ENCODE measurements at regions not wholly inside any gene's neighbourhood (a gene's known extent, or its start where the extent isn't known, plus 50 kb on each side); places are given as distances from the start of the nearest gene placed in this dataset.

GRCh38 chr12:124175704-124176103, 119.2 kb upstream of the RFLNA start:
- H3K36me3 ChIP-seq (ENCODE audit: low read depth): no peaks in the 10 kb centered on the region
- intact Hi-C loops (cut with DNase I, micrococcal nuclease): no loop called here
- no peak overlapping the region for H3K4me3 ChIP-seq
- no peaks in the 10 kb centered on the region for H3K9me3 ChIP-seq
- no peak for DNase-seq
- no peak for ATAC-seq
- H3K4me1 ChIP-seq (ENCODE audit: low read depth): no peaks in the 10 kb centered on the region
- TF ChIP-seq CTCF (IDR thresholded peaks at IDR 0.05): no peak

GRCh38 chr12:124177276-124177950, 117.5 kb upstream of the RFLNA start:
- DNase-seq (no peak), ATAC-seq (no peak)
- Histone ChIP-seq H3K4me3 (no peak overlapping the region), H3K4me1 (ENCODE audit: low read depth) (no peaks in the 10 kb centered on the region), H3K9me3 (no peaks in the 10 kb centered on the region), H3K36me3 (ENCODE audit: low read depth) (no peaks in the 10 kb centered on the region)
- intact Hi-C loops (cut with DNase I, micrococcal nuclease): no loop called here
- TF ChIP-seq CTCF (IDR thresholded peaks at IDR 0.05): no peak

GRCh38 chr12:124177951-124178316, 117.0 kb upstream of the RFLNA start:
- Histone ChIP-seq H3K36me3 (ENCODE audit: low read depth) (no peaks in the 10 kb centered on the region), H3K9me3 (no peaks in the 10 kb centered on the region), H3K4me3 (no peak overlapping the region), H3K4me1 (ENCODE audit: low read depth) (no peaks in the 10 kb centered on the region)
- DNase-seq (no peak), ATAC-seq (no peak)
- intact Hi-C loops (cut with DNase I, micrococcal nuclease): no loop called here
- TF ChIP-seq CTCF (IDR thresholded peaks at IDR 0.05): no peak

- no peak overlapping the region for H3K4me3 ChIP-seq
- DNase-seq: no peak
- intact Hi-C loops (cut with DNase I, micrococcal nuclease): no loop called here
Measured at GRCh38 chr12:124179936-124180607, 114.8 kb upstream of the RFLNA start.

GRCh38 chr12:124183172-124183571, 111.7 kb upstream of the RFLNA start:
- ATAC-seq (no peak), DNase-seq (no peak)
- Histone ChIP-seq H3K4me3 (no peak overlapping the region), H3K36me3 (ENCODE audit: low read depth) (no peaks in the 10 kb centered on the region), H3K9me3 (no peaks in the 10 kb centered on the region), H3K4me1 (ENCODE audit: low read depth) (no peaks in the 10 kb centered on the region)
- intact Hi-C loops (cut with DNase I, micrococcal nuclease): no loop called here
- TF ChIP-seq CTCF (IDR thresholded peaks at IDR 0.05): no peak

More at GRCh38 chr12:124179936-124180607, 114.8 kb upstream of the RFLNA start:
- H3K9me3 ChIP-seq: no peaks in the 10 kb centered on the region
- H3K4me1 ChIP-seq (ENCODE audit: low read depth): no peaks in the 10 kb centered on the region
- TF ChIP-seq CTCF (IDR thresholded peaks at IDR 0.05): no peak
- no peaks in the 10 kb centered on the region for H3K36me3 ChIP-seq (ENCODE audit: low read depth)
- ATAC-seq: no peak
